ENCODE measurements at regions not wholly inside any gene's neighbourhood (a gene's known extent, or its start where the extent isn't known, plus 50 kb on each side); places are given as distances from the start of the nearest gene placed in this dataset.
"Not testable (repeated sequence)": the region's sequence is repeated elsewhere in the genome, so short reads cannot be mapped to it uniquely, and the experiment has no call there.

- Mint-ChIP-seq H3K27me3 (ENCODE audit: low read depth) (no peaks in the 10 kb centered on the region), H3K27ac (no peak overlapping the region), H3K9me3 (no peaks in the 10 kb centered on the region), H3K36me3 (ENCODE audit: low read depth) (no peaks in the 10 kb centered on the region), H3K4me1 (ENCODE audit: low read depth) (no peaks in the 10 kb centered on the region), H3K4me3 (no peak overlapping the region)
These were observed 1221.3 kb upstream of the CELF4 start for GRCh38 chr18:38786906-38787305.

- not testable (repeated sequence) for H3K27ac Mint-ChIP-seq; H3K4me3 Mint-ChIP-seq; H3K36me3 Mint-ChIP-seq (ENCODE audit: low read depth); H3K27me3 Mint-ChIP-seq (ENCODE audit: low read depth); H3K4me1 Mint-ChIP-seq (ENCODE audit: low read depth)
- peaks cover 12% of the 10 kb centered on the region for H3K9me3 Mint-ChIP-seq
These were observed 1206.0 kb upstream of the CELF4 start for GRCh38 chr18:38771620-38772019.

- Mint-ChIP-seq H3K36me3 (ENCODE audit: low read depth) (no peaks in the 10 kb centered on the region), H3K27me3 (ENCODE audit: low read depth) (no peaks in the 10 kb centered on the region), H3K9me3 (peaks cover 12% of the 10 kb centered on the region), H3K27ac (no peak overlapping the region), H3K4me3 (no peak overlapping the region), H3K4me1 (ENCODE audit: low read depth) (no peaks in the 10 kb centered on the region)
These were observed 1202.9 kb upstream of the CELF4 start for GRCh38 chr18:38768504-38768903.

- Mint-ChIP-seq H3K4me1 (ENCODE audit: low read depth) (no peaks in the 10 kb centered on the region), H3K36me3 (ENCODE audit: low read depth) (no peaks in the 10 kb centered on the region), H3K27me3 (ENCODE audit: low read depth) (peaks cover 3% of the 10 kb centered on the region), H3K27ac (no peak overlapping the region), H3K9me3 (no peaks in the 10 kb centered on the region), H3K4me3 (no peak overlapping the region)
These were observed 1193.9 kb upstream of the CELF4 start for GRCh38 chr18:38759457-38759856.

- no peaks in the 10 kb centered on the region for H3K4me1 Mint-ChIP-seq (ENCODE audit: low read depth)
- no peak overlapping the region for H3K27ac Mint-ChIP-seq
- no peaks in the 10 kb centered on the region for H3K36me3 Mint-ChIP-seq (ENCODE audit: low read depth)
- peaks cover 4% of the 10 kb centered on the region for H3K9me3 Mint-ChIP-seq
- peaks cover 3% of the 10 kb centered on the region for H3K27me3 Mint-ChIP-seq (ENCODE audit: low read depth)
- H3K4me3 Mint-ChIP-seq = no peak overlapping the region
These were observed 1190.8 kb upstream of the CELF4 start for GRCh38 chr18:38756436-38756835.

- Mint-ChIP-seq H3K9me3 (peaks cover 4% of the 10 kb centered on the region), H3K36me3 (ENCODE audit: low read depth) (no peaks in the 10 kb centered on the region), H3K27me3 (ENCODE audit: low read depth) (peaks cover 3% of the 10 kb centered on the region), H3K27ac (no peak overlapping the region), H3K4me1 (ENCODE audit: low read depth) (no peaks in the 10 kb centered on the region), H3K4me3 (no peak overlapping the region)
These were observed 1186.8 kb upstream of the CELF4 start for GRCh38 chr18:38752430-38752829.

- Mint-ChIP-seq H3K36me3 (ENCODE audit: low read depth) (no peaks in the 10 kb centered on the region), H3K9me3 (peaks cover 4% of the 10 kb centered on the region), H3K4me1 (ENCODE audit: low read depth) (no peaks in the 10 kb centered on the region), H3K4me3 (no peak overlapping the region), H3K27ac (no peak overlapping the region), H3K27me3 (ENCODE audit: low read depth) (peaks cover 3% of the 10 kb centered on the region)
These were observed 1186.3 kb upstream of the CELF4 start for GRCh38 chr18:38751898-38752297.

- Mint-ChIP-seq H3K9me3 (peaks cover 4% of the 10 kb centered on the region), H3K27me3 (ENCODE audit: low read depth) (peaks cover 1% of the 10 kb centered on the region), H3K4me3 (no peak overlapping the region), H3K4me1 (ENCODE audit: low read depth) (no peaks in the 10 kb centered on the region), H3K36me3 (ENCODE audit: low read depth) (no peaks in the 10 kb centered on the region), H3K27ac (no peak overlapping the region)
These were observed 1185.6 kb upstream of the CELF4 start for GRCh38 chr18:38751211-38751610.

GRCh38 chr18:38750751-38751150 lies 1185.2 kb upstream of the CELF4 start:
- Mint-ChIP-seq H3K27ac (no peak overlapping the region), H3K36me3 (ENCODE audit: low read depth) (no peaks in the 10 kb centered on the region), H3K27me3 (ENCODE audit: low read depth) (no peaks in the 10 kb centered on the region), H3K9me3 (peaks cover 4% of the 10 kb centered on the region), H3K4me1 (ENCODE audit: low read depth) (no peaks in the 10 kb centered on the region), H3K4me3 (no peak overlapping the region)

- Mint-ChIP-seq H3K36me3 (ENCODE audit: low read depth) (no peaks in the 10 kb centered on the region), H3K27me3 (ENCODE audit: low read depth) (no peaks in the 10 kb centered on the region), H3K4me1 (ENCODE audit: low read depth) (no peaks in the 10 kb centered on the region), H3K27ac (no peak overlapping the region), H3K9me3 (no peaks in the 10 kb centered on the region), H3K4me3 (no peak overlapping the region)
These were observed 1181.6 kb upstream of the CELF4 start for GRCh38 chr18:38747153-38747552.

- not testable (repeated sequence) for H3K4me3 Mint-ChIP-seq; H3K4me1 Mint-ChIP-seq (ENCODE audit: low read depth); H3K27me3 Mint-ChIP-seq (ENCODE audit: low read depth); H3K27ac Mint-ChIP-seq; H3K36me3 Mint-ChIP-seq (ENCODE audit: low read depth)
- peaks cover 15% of the 10 kb centered on the region for H3K9me3 Mint-ChIP-seq
These were observed 1154.6 kb upstream of the CELF4 start for GRCh38 chr18:38720181-38720580.

GRCh38 chr18:38718365-38718901 lies 1152.8 kb upstream of the CELF4 start:
- Mint-ChIP-seq H3K4me1 (ENCODE audit: low read depth) (no peaks in the 10 kb centered on the region), H3K4me3 (no peak overlapping the region), H3K36me3 (ENCODE audit: low read depth) (no peaks in the 10 kb centered on the region), H3K9me3 (peaks cover 15% of the 10 kb centered on the region), H3K27ac (no peak overlapping the region), H3K27me3 (ENCODE audit: low read depth) (no peaks in the 10 kb centered on the region)

GRCh38 chr18:38709122-38709521 lies 1143.5 kb upstream of the CELF4 start:
- H3K4me3 Mint-ChIP-seq = no peak overlapping the region

GRCh38 chr18:38706373-38706772 lies 1140.8 kb upstream of the CELF4 start:
- H3K36me3 Mint-ChIP-seq (ENCODE audit: low read depth) = no peaks in the 10 kb centered on the region
- no peak overlapping the region for H3K27ac Mint-ChIP-seq
- H3K9me3 Mint-ChIP-seq = peaks cover 9% of the 10 kb centered on the region
- no peaks in the 10 kb centered on the region for H3K27me3 Mint-ChIP-seq (ENCODE audit: low read depth)
- no peak overlapping the region for H3K4me3 Mint-ChIP-seq
- H3K4me1 Mint-ChIP-seq (ENCODE audit: low read depth) = no peaks in the 10 kb centered on the region

More at GRCh38 chr18:38709122-38709521, 1143.5 kb upstream of the CELF4 start:
- Mint-ChIP-seq H3K9me3 (no peaks in the 10 kb centered on the region), H3K27ac (no peak overlapping the region), H3K36me3 (ENCODE audit: low read depth) (no peaks in the 10 kb centered on the region), H3K4me1 (ENCODE audit: low read depth) (no peaks in the 10 kb centered on the region), H3K27me3 (ENCODE audit: low read depth) (no peaks in the 10 kb centered on the region)

GRCh38 chr18:38698088-38698487 lies 1132.5 kb upstream of the CELF4 start:
- Mint-ChIP-seq H3K4me3 (no peak overlapping the region), H3K4me1 (ENCODE audit: low read depth) (no peaks in the 10 kb centered on the region), H3K9me3 (peaks cover 3% of the 10 kb centered on the region), H3K36me3 (ENCODE audit: low read depth) (no peaks in the 10 kb centered on the region), H3K27ac (no peak overlapping the region), H3K27me3 (ENCODE audit: low read depth) (no peaks in the 10 kb centered on the region)

All from T-helper 1 cell treated with Interleukin-12 subunit alpha and Interleukin-12 subunit beta and Interleukin-4 antibody, amounts not matched to agents 30 μg/mL and 1 μg/mL, for 36 hours (primary cell).